Activated CD8-positive, alpha-beta T cell treated with anti-CD3 and anti-CD28 coated beads for 36 hours (primary cell): ENCODE measurements at regions not wholly inside any gene's neighbourhood (a gene's known extent, or its start where the extent isn't known, plus 50 kb on each side); places are given as distances from the start of the nearest gene placed in this dataset.

Source experiments
- ATAC-seq: fragments of 200-7000 bp; cut with Tn5 transposase; one replicate; pipeline ENCODE4 v1.10.0; 2021; ENCODE audit warnings: mild to moderate bottlenecking, moderate library complexity
- CTCF ChIA-PET: fragments of 350-600 bp; sonication (Branson Sonifier 250); formaldehyde crosslinking; loops from one replicate; lab custom pipeline; 2021; ENCODE audit warnings: antibody characterized with exemption; lab: Charles Lee
- POLR2A ChIA-PET: fragments of 350-600 bp; sonication (Branson Sonifier 250); formaldehyde crosslinking; loops from one replicate; lab custom pipeline; 2021; ENCODE audit warnings: antibody characterized with exemption; lab: Charles Lee
- DNase-seq: peaks from one replicate; pipeline ENCODE4 v3.0.0-alpha.2; 2020
- H3K27ac Mint-ChIP-seq: one replicate; pipeline ENCODE4 v1.8.0; 2021; ENCODE audit warnings: mild to moderate bottlenecking, mixed read lengths
- H3K27me3 Mint-ChIP-seq: one replicate; pipeline ENCODE4 v1.8.0; 2021; ENCODE audit warnings: mixed read lengths
- H3K36me3 Mint-ChIP-seq: one replicate; pipeline ENCODE4 v1.8.0; 2021; ENCODE audit warnings: low read depth, mixed read lengths
- H3K4me1 Mint-ChIP-seq: one replicate; pipeline ENCODE4 v1.8.0; 2021; ENCODE audit warnings: low read depth, mixed read lengths
- H3K4me3 Mint-ChIP-seq: one replicate; pipeline ENCODE4 v1.8.0; 2021; ENCODE audit warnings: mild to moderate bottlenecking, moderate library complexity, mixed read lengths
- H3K9me3 Mint-ChIP-seq: one replicate; pipeline ENCODE4 v1.8.0; 2021; ENCODE audit warnings: mixed read lengths
- intact Hi-C: fragments of 100-400 bp; cut with micrococcal nuclease; formaldehyde crosslinking; loops from one replicate; pipeline ENCODE4 v1.10.0; 2022
- TF ChIP-seq, protein P1 (sequence below): fragments of 200-600 bp; IDR thresholded peaks from one replicate; pipeline ENCODE4 v1.8.0; 2022; ENCODE audit warnings: antibody characterized with exemption, mild to moderate bottlenecking

GRCh38 chr7:118870187-118870586 is 645.7 kb downstream of the ANKRD7 start:
- no peak for DNase-seq
- Mint-ChIP-seq H3K27me3 (no peaks in the 10 kb centered on the region), H3K9me3 (peaks cover 2% of the 10 kb centered on the region), H3K4me1 (no peaks in the 10 kb centered on the region), H3K36me3 (no peaks in the 10 kb centered on the region), H3K27ac (no peak overlapping the region), H3K4me3 (no peak overlapping the region)
- TF ChIP-seq, protein P1, sequence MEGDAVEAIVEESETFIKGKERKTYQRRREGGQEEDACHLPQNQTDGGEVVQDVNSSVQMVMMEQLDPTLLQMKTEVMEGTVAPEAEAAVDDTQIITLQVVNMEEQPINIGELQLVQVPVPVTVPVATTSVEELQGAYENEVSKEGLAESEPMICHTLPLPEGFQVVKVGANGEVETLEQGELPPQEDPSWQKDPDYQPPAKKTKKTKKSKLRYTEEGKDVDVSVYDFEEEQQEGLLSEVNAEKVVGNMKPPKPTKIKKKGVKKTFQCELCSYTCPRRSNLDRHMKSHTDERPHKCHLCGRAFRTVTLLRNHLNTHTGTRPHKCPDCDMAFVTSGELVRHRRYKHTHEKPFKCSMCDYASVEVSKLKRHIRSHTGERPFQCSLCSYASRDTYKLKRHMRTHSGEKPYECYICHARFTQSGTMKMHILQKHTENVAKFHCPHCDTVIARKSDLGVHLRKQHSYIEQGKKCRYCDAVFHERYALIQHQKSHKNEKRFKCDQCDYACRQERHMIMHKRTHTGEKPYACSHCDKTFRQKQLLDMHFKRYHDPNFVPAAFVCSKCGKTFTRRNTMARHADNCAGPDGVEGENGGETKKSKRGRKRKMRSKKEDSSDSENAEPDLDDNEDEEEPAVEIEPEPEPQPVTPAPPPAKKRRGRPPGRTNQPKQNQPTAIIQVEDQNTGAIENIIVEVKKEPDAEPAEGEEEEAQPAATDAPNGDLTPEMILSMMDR, result no peak
- ATAC-seq, result no peak
- intact Hi-C loops, result no loop called here
- ChIA-PET CTCF (no interaction called here), POLR2A (no interaction called here)

DNA sequence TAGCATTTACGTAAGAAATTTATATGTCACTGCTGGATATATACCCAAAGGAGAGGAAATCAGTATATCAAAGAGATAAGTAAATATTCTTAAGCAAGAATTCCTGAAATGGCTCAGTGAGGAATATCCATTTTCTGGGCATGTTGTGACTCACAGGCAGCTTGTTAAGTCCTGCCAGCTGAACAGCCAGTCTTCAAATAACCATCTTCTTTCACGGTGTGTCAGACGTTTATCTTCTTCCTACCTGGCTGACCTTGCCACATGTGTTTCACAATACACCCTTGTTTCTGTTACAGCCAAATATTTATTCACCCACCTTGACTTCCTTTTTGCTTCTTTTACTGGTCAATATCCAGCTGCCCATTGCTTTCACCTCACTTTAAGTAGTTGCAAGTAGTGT is 648.1 kb downstream of the ANKRD7 start:
- Mint-ChIP-seq H3K27ac (no peak overlapping the region), H3K4me1 (no peaks in the 10 kb centered on the region), H3K27me3 (no peaks in the 10 kb centered on the region), H3K4me3 (no peak overlapping the region), H3K36me3 (no peaks in the 10 kb centered on the region), H3K9me3 (peaks cover 2% of the 10 kb centered on the region)
- ChIA-PET CTCF (no interaction called here), POLR2A (no interaction called here)
- TF ChIP-seq, protein P1, result no peak
- ATAC-seq, result no peak
- intact Hi-C loops, result no loop called here
- DNase-seq, result no peak

DNA sequence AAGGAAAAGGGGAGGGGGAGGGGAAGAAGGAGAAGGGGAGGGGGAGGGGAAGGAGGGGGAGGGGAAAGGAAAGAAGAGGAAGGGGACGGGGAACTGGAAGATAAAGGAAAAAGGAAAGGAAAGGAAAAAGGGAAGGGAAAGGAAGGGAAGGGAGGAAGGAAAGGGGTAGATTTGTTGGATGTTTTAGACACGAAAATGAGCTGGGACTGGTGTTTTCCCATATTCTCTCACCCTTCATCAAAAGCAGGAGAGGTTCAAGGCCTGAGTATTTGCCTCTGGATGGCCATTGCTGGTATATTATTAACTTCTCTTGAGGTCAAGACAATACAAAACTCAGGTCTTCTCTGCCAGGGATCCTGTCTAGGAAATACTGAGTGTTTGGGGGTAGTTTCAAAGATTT is 652.7 kb downstream of the ANKRD7 start:
- no peaks in the 10 kb centered on the region for H3K36me3 Mint-ChIP-seq
- ChIA-PET CTCF (no interaction called here), POLR2A (no interaction called here)
- no peaks in the 10 kb centered on the region for H3K9me3 Mint-ChIP-seq
- no peak overlapping the region for H3K27ac Mint-ChIP-seq
- H3K27me3 Mint-ChIP-seq, result no peaks in the 10 kb centered on the region
- no peak overlapping the region for H3K4me3 Mint-ChIP-seq
- intact Hi-C loops, result no loop called here
- H3K4me1 Mint-ChIP-seq, result no peaks in the 10 kb centered on the region
- TF ChIP-seq, protein P1, result no peak
- ATAC-seq, result no peak
- DNase-seq, result no peak

GRCh38 chr7:118878336-118878735 is 653.8 kb downstream of the ANKRD7 start:
- no peak for ATAC-seq
- TF ChIP-seq, protein P1, result no peak
- H3K9me3 Mint-ChIP-seq, result no peaks in the 10 kb centered on the region
- intact Hi-C loops, result no loop called here
- ChIA-PET POLR2A (no interaction called here), CTCF (no interaction called here)
- H3K27ac Mint-ChIP-seq, result no peak overlapping the region
- no peaks in the 10 kb centered on the region for H3K4me1 Mint-ChIP-seq
- no peak overlapping the region for H3K4me3 Mint-ChIP-seq
- no peaks in the 10 kb centered on the region for H3K36me3 Mint-ChIP-seq
- no peak for DNase-seq
- H3K27me3 Mint-ChIP-seq, result no peaks in the 10 kb centered on the region

DNA sequence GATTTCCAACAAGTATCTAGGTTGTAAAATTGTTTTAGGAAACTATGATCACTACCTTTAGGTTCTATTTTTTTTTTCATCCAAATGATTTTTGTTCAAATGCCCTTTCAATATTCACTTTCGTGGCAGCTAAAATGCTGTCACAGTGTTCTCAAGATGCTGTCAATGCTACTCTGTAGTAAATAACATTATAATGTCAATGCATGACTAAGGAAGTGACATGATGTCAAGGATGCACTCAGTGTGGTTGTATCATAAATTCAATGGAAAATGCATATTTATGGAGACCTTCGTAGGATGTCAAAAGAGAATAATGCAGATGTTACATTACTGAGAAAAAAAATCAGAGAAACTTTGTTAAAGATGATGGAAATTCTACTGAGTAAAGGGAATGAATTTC is 673.8 kb downstream of the ANKRD7 start:
- CTCF ChIA-PET, result no interaction called here
- POLR2A ChIA-PET, result no interaction called here
- no peak overlapping the region for H3K4me3 Mint-ChIP-seq
- peaks cover 1% of the 10 kb centered on the region for H3K9me3 Mint-ChIP-seq
- H3K36me3 Mint-ChIP-seq, result no peaks in the 10 kb centered on the region
- no peak for ATAC-seq
- no peaks in the 10 kb centered on the region for H3K4me1 Mint-ChIP-seq
- TF ChIP-seq, protein P1, result no peak
- DNase-seq, result no peak
- no peak overlapping the region for H3K27ac Mint-ChIP-seq
- no peaks in the 10 kb centered on the region for H3K27me3 Mint-ChIP-seq
- intact Hi-C loops, result no loop called here
